Keratinocyte (primary cell): ENCODE measurements at regions not wholly inside any gene's neighbourhood (a gene's known extent, or its start where the extent isn't known, plus 50 kb on each side); places are given as distances from the start of the nearest gene placed in this dataset.
A peak's percentile ranks its signal among the peaks of the same experiment; 100 is the strongest.

Source experiments
- DNase-seq: peaks from one replicate; pipeline ENCODE4 v3.0.0-alpha.2; 2011; ENCODE audit warnings: low read depth, missing footprints, low spot score
- FAIRE-seq: peaks from 2 replicates; lab custom pipeline; 2011; peaks lifted over from hg19 to GRCh38; lab: Jason Lieb, UNC
- H2AFZ ChIP-seq: 2 replicates; pipeline ENCODE4 v1.6.0; 2012; ENCODE audit warnings: low read length, control low read depth, inconsistent platforms; ENCODE audit not compliant: control insufficient read depth
- H3K27ac ChIP-seq: 2 replicates; pipeline ENCODE4 v1.5.1; 2011; ENCODE audit warnings: low read length; ENCODE audit not compliant: control insufficient read depth, insufficient read depth
- H3K27me3 ChIP-seq: 3 replicates; pipeline ENCODE4 v1.6.0; 2011; ENCODE audit warnings: low read length; ENCODE audit not compliant: control insufficient read depth, insufficient read depth; ENCODE audit errors: extremely low read depth
- H3K36me3 ChIP-seq, 2 experiments: 2 replicates in 1 of 2; 3 replicates in 1 of 2; pipeline ENCODE4 v1.5.1; 2011; ENCODE audit warnings: low read length in 2 of 2, mild to moderate bottlenecking in 1 of 2; ENCODE audit not compliant: control insufficient read depth in 2 of 2, insufficient read depth in 2 of 2; ENCODE audit errors: extremely low read depth in 1 of 2
- H3K4me1 ChIP-seq: 3 replicates; pipeline ENCODE4 v1.5.1; 2011; ENCODE audit warnings: low read length; ENCODE audit not compliant: control insufficient read depth, insufficient read depth; ENCODE audit errors: extremely low read depth
- H3K4me2 ChIP-seq: 3 replicates; pipeline ENCODE4 v1.6.0; 2011; ENCODE audit warnings: low read depth, low read length; ENCODE audit not compliant: control insufficient read depth, insufficient read depth; ENCODE audit errors: extremely low read depth
- H3K4me3 ChIP-seq, 3 experiments: fragments of 200-600 bp in 1 of 3; sonication (generic) in 1 of 3; 2 replicates in 2 of 3; 3 replicates in 1 of 3; pipeline ENCODE4 v1.5.1; 2011 to 2016; ENCODE audit warnings: low read length in 3 of 3, mild to moderate bottlenecking in 3 of 3, control low read depth in 2 of 3, inconsistent platforms in 1 of 3, low read depth in 1 of 3, mixed read lengths in 1 of 3, mixed run types in 1 of 3, moderate library complexity in 1 of 3; ENCODE audit not compliant: control insufficient read depth in 2 of 3, insufficient read depth in 2 of 3; ENCODE audit errors: extremely low read depth in 1 of 3
- H3K79me2 ChIP-seq: 2 replicates; pipeline ENCODE4 v1.6.0; 2012; ENCODE audit warnings: low read length; ENCODE audit not compliant: control insufficient read depth, insufficient read depth
- H3K9ac ChIP-seq: 3 replicates; pipeline ENCODE4 v1.6.0; 2011; ENCODE audit warnings: low read length; ENCODE audit not compliant: control insufficient read depth, insufficient read depth; ENCODE audit errors: extremely low read depth
- H3K9me1 ChIP-seq: 3 replicates; pipeline ENCODE4 v1.6.0; 2011; ENCODE audit warnings: low read length; ENCODE audit not compliant: control insufficient read depth, insufficient read depth; ENCODE audit errors: extremely low read depth
- H3K9me3 ChIP-seq: 2 replicates; pipeline ENCODE4 v1.5.1; 2012; ENCODE audit warnings: low read depth, low read length; ENCODE audit not compliant: control insufficient read depth
- H4K20me1 ChIP-seq: 3 replicates; pipeline ENCODE4 v1.6.0; 2011; ENCODE audit warnings: low read length; ENCODE audit not compliant: control insufficient read depth, insufficient read depth; ENCODE audit errors: extremely low read depth
- CTCF ChIP-seq, 3 experiments: IDR thresholded peaks in 1 of 3; conservative IDR thresholded peaks in 1 of 3; optimal IDR thresholded peaks in 1 of 3; 2 replicates in 2 of 3; 3 replicates in 1 of 3; pipeline versions ENCODE3 to v1.5.1; 2011; ENCODE audit warnings: low read length in 3 of 3, mild to moderate bottlenecking in 3 of 3, moderate library complexity in 2 of 3, control low read depth in 1 of 3, inconsistent platforms in 1 of 3; ENCODE audit not compliant: insufficient read depth in 2 of 3; ENCODE audit errors: extremely low read depth in 1 of 3
- EZH2 ChIP-seq: IDR thresholded peaks from one replicate; pipeline ENCODE4 v1.6.1; 2012; ENCODE audit warnings: inconsistent platforms, mild to moderate bottlenecking, low read length, moderate library complexity
- dilution Hi-C: fragments of 300-500 bp; cut with MboI; formaldehyde crosslinking; loops from one replicate; pipeline ENCODE4 v1.7.0; 2020; ENCODE audit warnings: low sequenced_read_pairs; ENCODE audit not compliant: extremely low pct_ligation_motif_present

GRCh38 chr1:185663332-185663731 is 70.9 kb upstream of the HMCN1 start:
- FAIRE-seq: no peak
- dilution Hi-C loops: no loop called here

GRCh38 chr1:185661971-185662370 is 72.2 kb upstream of the HMCN1 start:
- H3K9me3 ChIP-seq: no peaks in the 10 kb centered on the region
- no peaks in the 10 kb centered on the region for H3K4me1 ChIP-seq
- dilution Hi-C loops: no loop called here
- H3K9ac ChIP-seq: no peak overlapping the region
- no peak overlapping the region for H2AFZ ChIP-seq
- H3K4me3 ChIP-seq: no peak overlapping the region
- H3K36me3 ChIP-seq: no peaks in the 10 kb centered on the region
- no peak overlapping the region for H3K27ac ChIP-seq
- no peak for TF ChIP-seq EZH2
- TF ChIP-seq CTCF (optimal IDR thresholded peaks at IDR 0.05 in 1 of 3, IDR thresholded peaks at IDR 0.05 in 1 of 3, conservative IDR thresholded peaks at IDR 0.05 in 1 of 3; ENCODE audit: extremely low read depth in 1 of 3, insufficient read depth in 2 of 3, low read length in 3 of 3): no peak
- H4K20me1 ChIP-seq: no peaks in the 10 kb centered on the region
- no peak overlapping the region for H3K4me2 ChIP-seq
- DNase-seq (no peak), FAIRE-seq (peak; percentile 29)
- no peaks in the 10 kb centered on the region for H3K79me2 ChIP-seq
- H3K27me3 ChIP-seq: no peaks in the 10 kb centered on the region
- H3K9me1 ChIP-seq: no peaks in the 10 kb centered on the region

More at GRCh38 chr1:185663332-185663731, 70.9 kb upstream of the HMCN1 start:
- TF ChIP-seq EZH2: no peak
- no peak for TF ChIP-seq CTCF (optimal IDR thresholded peaks at IDR 0.05 in 1 of 3, IDR thresholded peaks at IDR 0.05 in 1 of 3, conservative IDR thresholded peaks at IDR 0.05 in 1 of 3; ENCODE audit: extremely low read depth in 1 of 3, insufficient read depth in 2 of 3, low read length in 3 of 3)
- H3K4me3 ChIP-seq: no peak overlapping the region
- no peak overlapping the region for H2AFZ ChIP-seq
- H3K9me1 ChIP-seq: no peaks in the 10 kb centered on the region
- H3K36me3 ChIP-seq: no peaks in the 10 kb centered on the region
- no peak overlapping the region for H3K4me2 ChIP-seq
- H3K9ac ChIP-seq: no peak overlapping the region
- H3K9me3 ChIP-seq: no peaks in the 10 kb centered on the region
- H4K20me1 ChIP-seq: no peaks in the 10 kb centered on the region
- H3K27me3 ChIP-seq: no peaks in the 10 kb centered on the region
- H3K79me2 ChIP-seq: no peaks in the 10 kb centered on the region
- no peak for DNase-seq
- no peak overlapping the region for H3K27ac ChIP-seq
- no peaks in the 10 kb centered on the region for H3K4me1 ChIP-seq
